ELF-1 (cell line): ENCODE measurements at regions not wholly inside any gene's neighbourhood (a gene's known extent, or its start where the extent isn't known, plus 50 kb on each side); places are given as distances from the start of the nearest gene placed in this dataset.
"Not testable (repeated sequence)": the region's sequence is repeated elsewhere in the genome, so short reads cannot be mapped to it uniquely, and the experiment has no call there.

ENCODE experiments used
- DNase-seq: peaks from one replicate; pipeline ENCODE4 v3.0.0-alpha.2; 2016; ENCODE audit warnings: low read depth, low spot score

GRCh38 chr5:127133071-127133470, 59.8 kb upstream of the C5orf63 start:
- DNase-seq, result no peak

GRCh38 chr5:127136908-127137307, 63.6 kb upstream of the C5orf63 start:
- no peak for DNase-seq

GRCh38 chr5:127143722-127144121, 70.4 kb upstream of the C5orf63 start:
- DNase-seq, result no peak

- no peak for DNase-seq
Observed at GRCh38 chr5:127153031-127153430, 79.7 kb upstream of the C5orf63 start.

- no peak for DNase-seq
Observed at GRCh38 chr5:127153521-127153920, 80.2 kb upstream of the C5orf63 start.

GRCh38 chr5:127163750-127164149, 90.4 kb upstream of the C5orf63 start:
- no peak for DNase-seq

- no peak for DNase-seq
Observed at GRCh38 chr5:127170918-127171600, 97.8 kb upstream of the C5orf63 start.

- no peak for DNase-seq
Observed at GRCh38 chr5:127176769-127177168, 103.5 kb upstream of the C5orf63 start.

- DNase-seq, result not testable (repeated sequence)
Observed at GRCh38 chr5:127182631-127183030, 108.0 kb upstream of the MEGF10 start.

- DNase-seq, result no peak
Observed at GRCh38 chr5:127183332-127183731, 107.3 kb upstream of the MEGF10 start.

GRCh38 chr5:127184851-127185250, 105.7 kb upstream of the MEGF10 start:
- no peak for DNase-seq

GRCh38 chr5:127186657-127187056, 103.9 kb upstream of the MEGF10 start:
- DNase-seq, result peak; percentile 8

- no peak for DNase-seq
Observed at GRCh38 chr5:127187706-127188105, 102.9 kb upstream of the MEGF10 start.

- DNase-seq, result no peak
Observed at GRCh38 chr5:127192150-127192549, 98.4 kb upstream of the MEGF10 start.

GRCh38 chr5:127192836-127193338, 97.7 kb upstream of the MEGF10 start:
- no peak for DNase-seq

- no peak for DNase-seq
Observed at GRCh38 chr5:127196042-127196441, 94.6 kb upstream of the MEGF10 start.

GRCh38 chr5:127197402-127198167, 93.0 kb upstream of the MEGF10 start:
- DNase-seq, result peak; percentile 66

- not testable (repeated sequence) for DNase-seq
Observed at GRCh38 chr5:127202738-127203137, 87.9 kb upstream of the MEGF10 start.

GRCh38 chr5:127203818-127204217, 86.8 kb upstream of the MEGF10 start:
- no peak for DNase-seq

- no peak for DNase-seq
Observed at GRCh38 chr5:127205147-127205546, 85.4 kb upstream of the MEGF10 start.

GRCh38 chr5:127206320-127207113, 84.1 kb upstream of the MEGF10 start:
- no peak for DNase-seq

- DNase-seq, result no peak
Observed at GRCh38 chr5:127210042-127210441, 80.6 kb upstream of the MEGF10 start.
